ENCODE measurements at regions not wholly inside any gene's neighbourhood (a gene's known extent, or its start where the extent isn't known, plus 50 kb on each side); places are given as distances from the start of the nearest gene placed in this dataset.

- TF ChIP-seq, protein P1, sequence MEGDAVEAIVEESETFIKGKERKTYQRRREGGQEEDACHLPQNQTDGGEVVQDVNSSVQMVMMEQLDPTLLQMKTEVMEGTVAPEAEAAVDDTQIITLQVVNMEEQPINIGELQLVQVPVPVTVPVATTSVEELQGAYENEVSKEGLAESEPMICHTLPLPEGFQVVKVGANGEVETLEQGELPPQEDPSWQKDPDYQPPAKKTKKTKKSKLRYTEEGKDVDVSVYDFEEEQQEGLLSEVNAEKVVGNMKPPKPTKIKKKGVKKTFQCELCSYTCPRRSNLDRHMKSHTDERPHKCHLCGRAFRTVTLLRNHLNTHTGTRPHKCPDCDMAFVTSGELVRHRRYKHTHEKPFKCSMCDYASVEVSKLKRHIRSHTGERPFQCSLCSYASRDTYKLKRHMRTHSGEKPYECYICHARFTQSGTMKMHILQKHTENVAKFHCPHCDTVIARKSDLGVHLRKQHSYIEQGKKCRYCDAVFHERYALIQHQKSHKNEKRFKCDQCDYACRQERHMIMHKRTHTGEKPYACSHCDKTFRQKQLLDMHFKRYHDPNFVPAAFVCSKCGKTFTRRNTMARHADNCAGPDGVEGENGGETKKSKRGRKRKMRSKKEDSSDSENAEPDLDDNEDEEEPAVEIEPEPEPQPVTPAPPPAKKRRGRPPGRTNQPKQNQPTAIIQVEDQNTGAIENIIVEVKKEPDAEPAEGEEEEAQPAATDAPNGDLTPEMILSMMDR (IDR thresholded peaks at IDR 0.05; ENCODE audit: low read depth, low read length): no peak
- TF ChIP-seq EZH2phosphoT487 (IDR thresholded peaks at IDR 0.05; ENCODE audit: low read depth): no peak
These were observed 1196.9 kb upstream of the C9orf72 start for GRCh38 chr9:28770226-28770625.
